ENCODE measurements at regions not wholly inside any gene's neighbourhood (a gene's known extent, or its start where the extent isn't known, plus 50 kb on each side); places are given as distances from the start of the nearest gene placed in this dataset.
"Not testable (repeated sequence)": the region's sequence is repeated elsewhere in the genome, so short reads cannot be mapped to it uniquely, and the experiment has no call there.

DNA sequence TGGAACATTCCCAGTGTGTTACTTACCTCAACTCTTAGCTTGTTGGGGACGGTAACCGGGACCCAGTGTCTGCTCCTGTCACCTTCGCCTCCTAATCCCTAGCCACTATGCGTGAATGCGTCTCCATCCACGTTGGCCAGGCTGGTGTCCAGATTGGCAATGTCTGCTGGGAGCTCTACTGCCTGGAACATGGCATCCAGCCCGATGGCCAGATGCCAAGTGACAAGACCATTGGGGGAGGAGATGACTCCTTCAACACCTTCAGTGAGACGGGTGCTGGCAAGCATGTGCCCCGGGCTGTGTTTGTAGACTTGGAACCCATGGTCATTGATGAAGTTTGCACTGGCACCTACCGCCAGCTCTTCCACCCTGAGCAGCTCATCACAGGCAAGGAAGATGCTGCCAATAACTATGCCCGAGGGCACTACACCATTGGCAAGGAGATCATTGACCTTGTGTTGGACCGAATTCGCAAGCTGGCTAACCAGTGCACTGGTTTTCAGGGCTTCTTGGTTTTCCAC, 59.8 kb upstream of the CHORDC1 start:
- not testable (repeated sequence) for TF ChIP-seq TCF7L2 (IDR thresholded peaks at IDR 0.05; ENCODE audit: low read depth, low read length); POLR2AphosphoS5 (IDR thresholded peaks at IDR 0.05; ENCODE audit: low read depth, low read length); SIN3A (IDR thresholded peaks at IDR 0.05; ENCODE audit: borderline replicate concordance, insufficient read depth, low read depth, low read length); REST (IDR thresholded peaks at IDR 0.05; ENCODE audit: insufficient read depth in 1 of 2, low read depth in 2 of 2, low read length in 1 of 2)
- TF ChIP-seq, protein P1, sequence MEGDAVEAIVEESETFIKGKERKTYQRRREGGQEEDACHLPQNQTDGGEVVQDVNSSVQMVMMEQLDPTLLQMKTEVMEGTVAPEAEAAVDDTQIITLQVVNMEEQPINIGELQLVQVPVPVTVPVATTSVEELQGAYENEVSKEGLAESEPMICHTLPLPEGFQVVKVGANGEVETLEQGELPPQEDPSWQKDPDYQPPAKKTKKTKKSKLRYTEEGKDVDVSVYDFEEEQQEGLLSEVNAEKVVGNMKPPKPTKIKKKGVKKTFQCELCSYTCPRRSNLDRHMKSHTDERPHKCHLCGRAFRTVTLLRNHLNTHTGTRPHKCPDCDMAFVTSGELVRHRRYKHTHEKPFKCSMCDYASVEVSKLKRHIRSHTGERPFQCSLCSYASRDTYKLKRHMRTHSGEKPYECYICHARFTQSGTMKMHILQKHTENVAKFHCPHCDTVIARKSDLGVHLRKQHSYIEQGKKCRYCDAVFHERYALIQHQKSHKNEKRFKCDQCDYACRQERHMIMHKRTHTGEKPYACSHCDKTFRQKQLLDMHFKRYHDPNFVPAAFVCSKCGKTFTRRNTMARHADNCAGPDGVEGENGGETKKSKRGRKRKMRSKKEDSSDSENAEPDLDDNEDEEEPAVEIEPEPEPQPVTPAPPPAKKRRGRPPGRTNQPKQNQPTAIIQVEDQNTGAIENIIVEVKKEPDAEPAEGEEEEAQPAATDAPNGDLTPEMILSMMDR (IDR thresholded peaks at IDR 0.05) = not testable (repeated sequence)
